ENCODE measurements at regions not wholly inside any gene's neighbourhood (a gene's known extent, or its start where the extent isn't known, plus 50 kb on each side); places are given as distances from the start of the nearest gene placed in this dataset.

- no peaks in the 10 kb centered on the region for H3K36me3 ChIP-seq (ENCODE audit: control insufficient read depth, insufficient read depth, low read length)
- peak in 1 of 6 donors; percentile 71 for DNase-seq (ENCODE audit: low read depth in 4 of 6, low spot score in 6 of 6)
- no peak overlapping the region for H3K27ac ChIP-seq (ENCODE audit: low read depth, low read length)
- H3K4me1 ChIP-seq (ENCODE audit: control insufficient read depth, insufficient read depth, low read length), result no peaks in the 10 kb centered on the region
- peaks cover 2% of the 10 kb centered on the region for H3K9me3 ChIP-seq (ENCODE audit: control insufficient read depth, insufficient read depth, low read length)
- no peaks in the 10 kb centered on the region for H3K27me3 ChIP-seq (ENCODE audit: control insufficient read depth, insufficient read depth, low read length)
- 67% methylated on average over 1 of the region's 1 CpG for WGBS (ENCODE audit: insufficient coverage)
- H3K4me3 ChIP-seq (ENCODE audit: low read depth, low read length), result no peak overlapping the region
These were observed 143.5 kb downstream of the C1orf94 start for GRCh38 chr1:34320053-34320669.

DNA sequence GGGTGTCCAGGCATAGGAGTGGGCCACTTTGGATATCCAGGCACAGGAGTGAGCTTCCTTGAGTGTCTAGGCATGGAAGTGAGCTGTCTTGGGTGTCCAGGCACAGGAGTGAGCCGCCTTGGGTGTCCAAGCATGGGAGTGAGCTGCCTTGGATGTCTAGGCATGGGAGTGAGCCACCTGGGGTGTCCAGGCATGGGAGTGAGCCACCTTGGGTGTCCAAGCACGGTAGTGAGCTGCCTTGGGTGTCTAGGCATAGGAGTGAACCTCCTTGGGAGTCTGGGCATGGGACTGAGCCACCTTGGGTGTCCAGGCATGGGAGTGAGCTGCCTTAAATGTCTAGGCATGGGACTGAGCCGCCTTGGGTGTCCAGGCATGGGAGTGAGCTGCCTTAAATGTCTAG, 146.3 kb downstream of the C1orf94 start:
- H3K9me3 ChIP-seq (ENCODE audit: control insufficient read depth, insufficient read depth, low read length), result no peaks in the 10 kb centered on the region
- no peak for DNase-seq (ENCODE audit: low read depth in 4 of 6, low spot score in 6 of 6)
- peaks cover under 1% of the 10 kb centered on the region for H3K4me1 ChIP-seq (ENCODE audit: control insufficient read depth, insufficient read depth, low read length)
- H3K27me3 ChIP-seq (ENCODE audit: control insufficient read depth, insufficient read depth, low read length), result no peaks in the 10 kb centered on the region
- no peak overlapping the region for H3K27ac ChIP-seq (ENCODE audit: low read depth, low read length)
- 66% methylated on average over 3 of the region's 3 CpGs for WGBS (ENCODE audit: insufficient coverage)
- H3K4me3 ChIP-seq (ENCODE audit: low read depth, low read length), result no peak overlapping the region
- H3K36me3 ChIP-seq (ENCODE audit: control insufficient read depth, insufficient read depth, low read length), result no peaks in the 10 kb centered on the region

- Histone ChIP-seq H3K27me3 (ENCODE audit: control insufficient read depth, insufficient read depth, low read length) (no peaks in the 10 kb centered on the region), H3K9me3 (ENCODE audit: control insufficient read depth, insufficient read depth, low read length) (no peaks in the 10 kb centered on the region), H3K4me3 (ENCODE audit: low read depth, low read length) (no peak overlapping the region), H3K4me1 (ENCODE audit: control insufficient read depth, insufficient read depth, low read length) (peaks cover 6% of the 10 kb centered on the region), H3K27ac (ENCODE audit: low read depth, low read length) (no peak overlapping the region), H3K36me3 (ENCODE audit: control insufficient read depth, insufficient read depth, low read length) (no peaks in the 10 kb centered on the region)
- 73% methylated on average over 7 of the region's 10 CpGs for WGBS (ENCODE audit: insufficient coverage)
- peak in 1 of 6 donors; percentile 9 for DNase-seq (ENCODE audit: low read depth in 4 of 6, low spot score in 6 of 6)
These were observed 148.3 kb downstream of the C1orf94 start for GRCh38 chr1:34324879-34325440.

- Histone ChIP-seq H3K9me3 (ENCODE audit: control insufficient read depth, insufficient read depth, low read length) (no peaks in the 10 kb centered on the region), H3K4me3 (ENCODE audit: low read depth, low read length) (no peak overlapping the region), H3K36me3 (ENCODE audit: control insufficient read depth, insufficient read depth, low read length) (no peaks in the 10 kb centered on the region), H3K27me3 (ENCODE audit: control insufficient read depth, insufficient read depth, low read length) (no peaks in the 10 kb centered on the region), H3K27ac (ENCODE audit: low read depth, low read length) (no peak overlapping the region), H3K4me1 (ENCODE audit: control insufficient read depth, insufficient read depth, low read length) (peaks cover 6% of the 10 kb centered on the region)
- WGBS (ENCODE audit: insufficient coverage), result 24% methylated on average over 6 of the region's 8 CpGs
- DNase-seq (ENCODE audit: low read depth in 4 of 6, low spot score in 6 of 6), result peak in 1 of 6 donors; percentile 45
These were observed 151.6 kb downstream of the C1orf94 start for GRCh38 chr1:34328281-34328799.

DNA sequence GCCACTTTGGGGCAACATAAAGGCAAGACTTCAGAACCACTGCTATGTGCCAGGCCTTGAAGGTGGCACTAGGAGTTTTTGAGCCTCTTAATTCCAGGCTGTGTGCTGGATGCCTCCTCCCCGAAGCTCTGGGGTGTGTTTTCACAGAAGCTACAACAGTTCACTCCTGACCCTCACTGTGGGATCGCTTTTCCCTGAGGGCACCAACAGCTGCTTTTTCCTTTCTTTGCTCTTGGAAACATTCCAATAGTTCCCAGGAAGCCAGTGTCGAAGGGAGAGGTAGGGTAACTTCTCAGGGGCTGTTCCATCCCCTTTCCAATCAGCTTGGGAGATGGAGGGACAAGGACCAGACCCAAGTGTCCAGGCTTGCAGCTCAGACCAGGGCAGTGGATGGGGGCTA, 153.4 kb downstream of the C1orf94 start:
- Histone ChIP-seq H3K27ac (ENCODE audit: low read depth, low read length) (no peak overlapping the region), H3K27me3 (ENCODE audit: control insufficient read depth, insufficient read depth, low read length) (no peaks in the 10 kb centered on the region), H3K36me3 (ENCODE audit: control insufficient read depth, insufficient read depth, low read length) (no peaks in the 10 kb centered on the region), H3K4me3 (ENCODE audit: low read depth, low read length) (no peak overlapping the region), H3K4me1 (ENCODE audit: control insufficient read depth, insufficient read depth, low read length) (peaks cover 6% of the 10 kb centered on the region), H3K9me3 (ENCODE audit: control insufficient read depth, insufficient read depth, low read length) (no peaks in the 10 kb centered on the region)
- DNase-seq (ENCODE audit: low read depth in 4 of 6, low spot score in 6 of 6), result no peak
- 67% methylated on average over 1 of the region's 3 CpGs for WGBS (ENCODE audit: insufficient coverage)

DNA sequence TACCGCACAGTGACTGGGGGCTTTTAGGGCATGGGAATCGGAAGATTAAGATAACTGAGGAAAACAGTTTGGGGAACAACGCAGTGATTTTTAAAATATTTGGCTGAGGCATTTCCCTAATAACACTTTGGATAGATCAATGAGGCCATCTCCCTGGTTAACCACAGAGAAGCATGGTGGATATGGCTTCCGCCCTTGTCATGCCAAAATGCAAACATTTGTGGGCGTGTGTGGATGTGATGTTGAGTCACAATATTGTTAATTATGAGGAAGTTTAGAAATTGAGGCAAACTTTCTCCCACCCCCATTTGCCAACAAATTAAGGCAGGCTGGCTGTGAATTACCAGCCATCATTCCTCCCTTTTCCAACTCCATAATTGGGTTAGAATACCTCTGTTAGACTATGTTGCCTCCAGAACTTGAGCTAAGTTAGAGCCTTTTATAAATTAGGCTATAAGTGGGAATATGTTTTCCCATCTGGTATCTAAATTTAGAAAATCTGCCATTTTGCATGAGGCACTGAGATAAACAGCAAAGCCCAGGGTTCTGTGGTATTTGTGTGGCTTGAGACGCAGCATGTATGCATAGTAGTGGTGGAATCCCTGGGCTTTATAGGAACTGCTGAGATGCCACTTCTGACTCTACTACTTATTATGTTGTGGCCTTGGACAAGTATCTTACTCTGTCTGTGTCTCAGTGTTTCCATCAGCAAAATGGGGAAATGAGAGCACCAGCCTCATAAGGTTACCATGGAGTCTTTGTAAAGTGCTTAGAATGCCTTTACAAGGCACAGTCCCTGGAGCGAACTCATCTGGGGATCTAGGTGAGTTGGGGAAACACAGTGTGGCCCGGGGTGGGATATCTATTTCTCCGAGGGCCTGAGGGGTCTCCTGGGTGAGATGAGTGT, 154.6 kb downstream of the C1orf94 start:
- no peak overlapping the region for H3K27ac ChIP-seq (ENCODE audit: low read depth, low read length)
- 90% methylated on average over 6 of the region's 9 CpGs for WGBS (ENCODE audit: insufficient coverage)
- H3K4me1 ChIP-seq (ENCODE audit: control insufficient read depth, insufficient read depth, low read length), result peaks cover 6% of the 10 kb centered on the region
- no peak overlapping the region for H3K4me3 ChIP-seq (ENCODE audit: low read depth, low read length)
- H3K9me3 ChIP-seq (ENCODE audit: control insufficient read depth, insufficient read depth, low read length), result no peaks in the 10 kb centered on the region
- H3K27me3 ChIP-seq (ENCODE audit: control insufficient read depth, insufficient read depth, low read length), result no peaks in the 10 kb centered on the region
- no peaks in the 10 kb centered on the region for H3K36me3 ChIP-seq (ENCODE audit: control insufficient read depth, insufficient read depth, low read length)
- DNase-seq (ENCODE audit: low read depth in 4 of 6, low spot score in 6 of 6), result peak in 1 of 6 donors; percentile 84

DNA sequence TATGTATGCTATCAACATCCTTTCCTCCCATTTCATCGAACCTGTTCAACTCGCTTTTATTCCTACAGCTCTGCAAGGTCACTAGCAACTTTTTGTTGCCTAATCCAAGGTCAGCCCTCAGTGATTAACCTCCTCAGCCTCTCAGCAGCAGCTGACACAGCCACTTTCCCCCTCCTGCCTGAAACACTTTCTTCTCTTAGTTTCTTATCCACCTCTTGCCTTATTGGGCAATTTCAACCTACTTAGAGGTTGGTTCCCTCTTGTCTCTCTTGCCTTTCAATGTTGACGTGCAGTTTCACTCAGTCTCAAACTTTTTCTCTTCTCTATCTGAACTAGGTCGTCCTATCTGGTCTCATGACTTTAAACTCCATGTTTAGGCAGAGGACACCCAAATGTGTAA, 156.3 kb downstream of the C1orf94 start:
- no peak for DNase-seq (ENCODE audit: low read depth in 4 of 6, low spot score in 6 of 6)
- Histone ChIP-seq H3K9me3 (ENCODE audit: control insufficient read depth, insufficient read depth, low read length) (no peaks in the 10 kb centered on the region), H3K36me3 (ENCODE audit: control insufficient read depth, insufficient read depth, low read length) (no peaks in the 10 kb centered on the region), H3K27me3 (ENCODE audit: control insufficient read depth, insufficient read depth, low read length) (no peaks in the 10 kb centered on the region), H3K4me3 (ENCODE audit: low read depth, low read length) (no peak overlapping the region), H3K27ac (ENCODE audit: low read depth, low read length) (no peak overlapping the region), H3K4me1 (ENCODE audit: control insufficient read depth, insufficient read depth, low read length) (peaks cover 5% of the 10 kb centered on the region)
- WGBS (ENCODE audit: insufficient coverage), result 59% methylated on average over 3 of the region's 4 CpGs

GRCh38 chr1:34338871-34339270, 162.2 kb downstream of the C1orf94 start:
- no CpG with 5 or more reads among the region's 1 CpG for WGBS (ENCODE audit: insufficient coverage)
- Histone ChIP-seq H3K4me1 (ENCODE audit: control insufficient read depth, insufficient read depth, low read length) (no peaks in the 10 kb centered on the region), H3K36me3 (ENCODE audit: control insufficient read depth, insufficient read depth, low read length) (no peaks in the 10 kb centered on the region), H3K27me3 (ENCODE audit: control insufficient read depth, insufficient read depth, low read length) (no peaks in the 10 kb centered on the region), H3K27ac (ENCODE audit: low read depth, low read length) (no peak overlapping the region), H3K4me3 (ENCODE audit: low read depth, low read length) (no peak overlapping the region), H3K9me3 (ENCODE audit: control insufficient read depth, insufficient read depth, low read length) (no peaks in the 10 kb centered on the region)
- peak in 1 of 6 donors; percentile 65 for DNase-seq (ENCODE audit: low read depth in 4 of 6, low spot score in 6 of 6)

DNA sequence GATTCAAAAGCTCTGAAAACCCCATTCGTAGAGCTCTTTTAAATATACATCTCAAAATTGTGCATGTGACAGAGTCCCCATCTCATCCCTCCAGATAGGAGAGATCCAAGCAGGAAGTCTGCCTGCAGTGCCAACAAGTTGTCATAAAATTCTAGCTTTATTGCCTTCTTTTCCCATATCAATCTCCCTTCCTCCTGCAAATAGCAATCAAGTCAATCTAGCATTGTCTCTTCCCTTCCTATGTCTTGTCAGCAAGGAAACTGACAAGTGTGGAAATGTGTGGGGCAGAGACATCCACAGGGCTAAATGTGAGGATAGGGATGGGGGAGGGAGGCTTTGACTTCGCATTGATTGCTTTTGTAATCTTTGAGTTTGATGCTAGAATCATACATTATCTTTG, 165.2 kb downstream of the C1orf94 start:
- Histone ChIP-seq H3K4me3 (ENCODE audit: low read depth, low read length) (no peak overlapping the region), H3K9me3 (ENCODE audit: control insufficient read depth, insufficient read depth, low read length) (no peaks in the 10 kb centered on the region), H3K4me1 (ENCODE audit: control insufficient read depth, insufficient read depth, low read length) (no peaks in the 10 kb centered on the region), H3K36me3 (ENCODE audit: control insufficient read depth, insufficient read depth, low read length) (no peaks in the 10 kb centered on the region), H3K27me3 (ENCODE audit: control insufficient read depth, insufficient read depth, low read length) (no peaks in the 10 kb centered on the region), H3K27ac (ENCODE audit: low read depth, low read length) (no peak overlapping the region)
- DNase-seq (ENCODE audit: low read depth in 4 of 6, low spot score in 6 of 6), result peak in 1 of 6 donors; percentile 15
- WGBS (ENCODE audit: insufficient coverage), result 20% methylated on average over 1 of the region's 2 CpGs
